Hepatocyte (in vitro differentiated cells): ENCODE measurements at regions not wholly inside any gene's neighbourhood (a gene's known extent, or its start where the extent isn't known, plus 50 kb on each side); places are given as distances from the start of the nearest gene placed in this dataset.

ENCODE experiments used
- DNase-seq: peaks from one replicate; pipeline ENCODE4 v3.0.0-alpha.2; 2016; ENCODE audit warnings: low spot score
- H2AFZ ChIP-seq: fragments of 200-600 bp; sonication (generic); 2 replicates; pipeline ENCODE4 v1.6.0; 2016; ENCODE audit warnings: antibody characterized with exemption, mild to moderate bottlenecking
- H3K27ac ChIP-seq: fragments of 200-600 bp; sonication (generic); 2 replicates; pipeline ENCODE4 v1.5.1; 2016; ENCODE audit warnings: mild to moderate bottlenecking
- H3K27me3 ChIP-seq: fragments of 200-600 bp; sonication (generic); 2 replicates; pipeline ENCODE4 v1.6.1; 2016
- H3K36me3 ChIP-seq: fragments of 200-600 bp; sonication (generic); replicated peaks from 2 replicates; pipeline ENCODE4 v1.5.1; 2016; ENCODE audit warnings: low read depth; ENCODE audit not compliant: insufficient read depth
- H3K4me1 ChIP-seq: fragments of 200-600 bp; sonication (generic); 2 replicates; pipeline ENCODE4 v1.5.1; 2016; ENCODE audit warnings: mild to moderate bottlenecking, moderate library complexity; ENCODE audit not compliant: insufficient read depth
- H3K4me2 ChIP-seq: fragments of 200-600 bp; sonication (generic); 2 replicates; pipeline ENCODE4 v1.6.0; 2016
- H3K4me3 ChIP-seq: fragments of 200-600 bp; sonication (generic); 2 replicates; pipeline ENCODE4 v1.5.1; 2016; ENCODE audit warnings: mild to moderate bottlenecking
- H3K79me2 ChIP-seq: fragments of 200-600 bp; sonication (generic); 2 replicates; pipeline ENCODE4 v1.6.0; 2017; ENCODE audit warnings: mild to moderate bottlenecking
- H3K9me2 ChIP-seq: fragments of 200-600 bp; sonication (generic); replicated peaks from 2 replicates; pipeline ENCODE4 v1.6.0; 2017; ENCODE audit warnings: mild to moderate bottlenecking; ENCODE audit not compliant: insufficient read depth
- H3K9me3 ChIP-seq: fragments of 200-600 bp; sonication (generic); 2 replicates; pipeline ENCODE4 v1.5.1; 2016; ENCODE audit warnings: low read depth, mild to moderate bottlenecking
- H4K20me1 ChIP-seq: fragments of 200-600 bp; sonication (generic); 2 replicates; pipeline ENCODE4 v1.6.0; 2016; ENCODE audit warnings: mild to moderate bottlenecking; ENCODE audit not compliant: insufficient read depth, poor library complexity, severe bottlenecking
- CTCF ChIP-seq: fragments of 200-600 bp; sonication (generic); IDR thresholded peaks from 2 replicates; pipeline ENCODE4 v1.5.1; 2016; ENCODE audit warnings: antibody characterized with exemption, mild to moderate bottlenecking; ENCODE audit not compliant: poor library complexity
- EZH2 ChIP-seq: fragments of 200-600 bp; sonication (generic); IDR thresholded peaks from 2 replicates; pipeline ENCODE4 v1.6.1; 2016; ENCODE audit warnings: antibody characterized with exemption, mild to moderate bottlenecking, borderline replicate concordance
- EZH2phosphoT487 ChIP-seq: fragments of 200-600 bp; sonication (generic); IDR thresholded peaks from one replicate; pipeline ENCODE4 v1.6.1; 2018; ENCODE audit warnings: antibody characterized with exemption, mild to moderate bottlenecking, low read depth, moderate library complexity; ENCODE audit not compliant: unreplicated experiment, severe bottlenecking
- WGBS: methylation state at CpG from one replicate; pipeline ENCODE4 v1.1.6; 2016; ENCODE audit warnings: low lambda C conversion rate; ENCODE audit errors: missing lambda C conversion rate; 5-methylcytosine and 5-hydroxymethylcytosine counted together

DNA sequence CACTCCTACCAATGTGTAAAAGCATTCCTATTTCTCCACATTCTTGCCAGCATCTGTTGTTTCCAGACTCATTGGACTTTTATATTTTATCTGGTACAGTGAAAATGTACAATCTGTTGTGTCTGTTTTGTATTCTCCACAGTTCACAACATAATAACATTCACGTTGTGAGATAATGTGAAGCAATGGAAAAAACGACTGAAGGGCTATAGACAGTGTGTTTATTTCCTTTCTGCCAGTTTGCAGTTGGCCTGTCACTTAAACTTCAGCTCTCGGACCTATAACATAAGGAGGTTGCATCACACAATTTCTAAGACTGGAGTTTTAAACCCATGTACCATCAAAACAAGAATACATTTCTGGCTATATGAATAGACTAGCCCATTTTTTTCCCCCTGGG, 965.5 kb upstream of the ATXN8OS start:
- no peak overlapping the region for H2AFZ ChIP-seq
- H3K4me2 ChIP-seq, result no peak overlapping the region
- 69% methylated on average over 3 of the region's 3 CpGs for WGBS
- H3K9me2 ChIP-seq, result no peaks in the 10 kb centered on the region
- H4K20me1 ChIP-seq, result no peaks in the 10 kb centered on the region
- no peak overlapping the region for H3K4me3 ChIP-seq
- no peaks in the 10 kb centered on the region for H3K27me3 ChIP-seq
- no peaks in the 10 kb centered on the region for H3K4me1 ChIP-seq
- H3K36me3 ChIP-seq, result no peaks in the 10 kb centered on the region
- no peak for TF ChIP-seq EZH2phosphoT487
- TF ChIP-seq CTCF, result no peak
- no peak for TF ChIP-seq EZH2
- H3K27ac ChIP-seq, result no peak overlapping the region
- no peaks in the 10 kb centered on the region for H3K9me3 ChIP-seq
- no peak for DNase-seq
- H3K79me2 ChIP-seq, result no peaks in the 10 kb centered on the region

DNA sequence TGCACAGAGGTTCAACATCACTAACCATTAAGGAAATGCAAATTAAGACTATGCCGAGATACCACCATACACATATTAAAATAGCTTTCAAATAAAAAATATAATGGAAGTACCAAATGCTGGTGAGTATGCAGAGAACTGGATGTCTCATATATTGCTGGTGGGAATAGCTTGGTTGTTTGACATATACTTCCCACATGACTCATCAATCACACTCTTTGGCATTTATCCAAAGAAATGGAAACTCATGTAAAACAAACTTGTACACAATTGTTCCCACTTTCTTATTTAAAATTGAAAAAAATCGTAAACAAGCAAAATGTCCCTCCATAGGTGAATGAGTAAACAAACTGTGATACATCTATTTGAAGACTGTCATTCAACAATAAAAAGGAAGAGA, 982.6 kb upstream of the ATXN8OS start:
- no peak for DNase-seq
- H2AFZ ChIP-seq, result no peak overlapping the region
- no peaks in the 10 kb centered on the region for H3K79me2 ChIP-seq
- no peaks in the 10 kb centered on the region for H3K9me2 ChIP-seq
- no peaks in the 10 kb centered on the region for H3K4me1 ChIP-seq
- H3K36me3 ChIP-seq, result no peaks in the 10 kb centered on the region
- no peaks in the 10 kb centered on the region for H3K9me3 ChIP-seq
- no peak overlapping the region for H3K27ac ChIP-seq
- H4K20me1 ChIP-seq, result no peaks in the 10 kb centered on the region
- no peak overlapping the region for H3K4me2 ChIP-seq
- 93% methylated on average over 2 of the region's 2 CpGs for WGBS
- no peaks in the 10 kb centered on the region for H3K27me3 ChIP-seq
- no peak overlapping the region for H3K4me3 ChIP-seq
- TF ChIP-seq CTCF, result no peak
- no peak for TF ChIP-seq EZH2phosphoT487
- no peak for TF ChIP-seq EZH2

DNA sequence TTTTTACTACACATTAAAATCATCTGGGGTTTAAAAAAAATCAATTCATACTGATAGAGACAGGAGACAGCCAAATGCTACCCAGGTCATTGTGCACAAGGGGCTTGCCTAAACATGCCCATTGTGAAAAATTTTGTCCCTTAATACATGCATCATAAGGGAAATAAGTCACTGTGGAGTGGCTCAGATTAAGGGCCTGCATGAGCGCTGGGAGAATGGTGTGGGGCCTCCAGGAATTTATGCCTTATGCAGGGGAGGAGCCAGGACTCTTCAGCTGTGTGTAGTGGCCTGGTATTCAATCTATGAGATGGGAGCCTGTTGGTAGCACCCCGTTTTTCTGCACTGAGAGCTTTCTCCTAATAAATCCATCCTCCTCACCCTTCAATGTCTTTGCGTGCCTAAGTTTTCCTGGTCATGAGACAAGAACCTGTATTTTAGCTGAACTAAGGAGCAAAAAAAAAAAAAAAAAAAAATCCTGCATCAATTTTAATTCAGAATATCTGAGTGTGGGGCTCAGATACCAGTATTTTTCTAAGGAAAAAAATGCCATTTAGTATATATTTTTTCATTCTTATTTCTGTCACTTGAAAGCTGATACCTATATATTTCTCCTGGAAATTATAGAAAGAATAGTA, 997.6 kb upstream of the ATXN8OS start:
- H3K27me3 ChIP-seq, result no peaks in the 10 kb centered on the region
- no peak for TF ChIP-seq CTCF
- no peak for TF ChIP-seq EZH2
- TF ChIP-seq EZH2phosphoT487, result no peak
- H3K9me2 ChIP-seq, result no peaks in the 10 kb centered on the region
- H3K4me3 ChIP-seq, result no peak overlapping the region
- no peaks in the 10 kb centered on the region for H3K9me3 ChIP-seq
- no peak overlapping the region for H3K4me2 ChIP-seq
- H3K27ac ChIP-seq, result no peak overlapping the region
- WGBS, result 73% methylated on average over 3 of the region's 3 CpGs
- H4K20me1 ChIP-seq, result no peaks in the 10 kb centered on the region
- no peak overlapping the region for H2AFZ ChIP-seq
- no peaks in the 10 kb centered on the region for H3K36me3 ChIP-seq
- no peaks in the 10 kb centered on the region for H3K4me1 ChIP-seq
- no peaks in the 10 kb centered on the region for H3K79me2 ChIP-seq
- DNase-seq, result peak; percentile 6

- Histone ChIP-seq H3K9me2 (no peaks in the 10 kb centered on the region), H3K27me3 (no peaks in the 10 kb centered on the region), H3K4me3 (no peak overlapping the region), H3K36me3 (no peaks in the 10 kb centered on the region), H2AFZ (no peak overlapping the region), H4K20me1 (no peaks in the 10 kb centered on the region), H3K9me3 (no peaks in the 10 kb centered on the region), H3K4me2 (no peak overlapping the region), H3K27ac (no peak overlapping the region), H3K79me2 (no peaks in the 10 kb centered on the region), H3K4me1 (no peaks in the 10 kb centered on the region)
- no peak for DNase-seq
- TF ChIP-seq CTCF, result peak; percentile 20
- TF ChIP-seq EZH2, result no peak
Observed at GRCh38 chr13:69108486-69108885, 999.1 kb upstream of the ATXN8OS start.
